ENCODE measurements at regions not wholly inside any gene's neighbourhood (a gene's known extent, or its start where the extent isn't known, plus 50 kb on each side); places are given as distances from the start of the nearest gene placed in this dataset.

- no peak for TF ChIP-seq CTCF (IDR thresholded peaks at IDR 0.05)
- no peak for TF ChIP-seq POLR2A (IDR thresholded peaks at IDR 0.05)
Measured at GRCh38 chr5:8714198-8714597, 831.7 kb downstream of the SEMA5A start.
